ENCODE measurements at regions not wholly inside any gene's neighbourhood (a gene's known extent, or its start where the extent isn't known, plus 50 kb on each side); places are given as distances from the start of the nearest gene placed in this dataset.

DNA sequence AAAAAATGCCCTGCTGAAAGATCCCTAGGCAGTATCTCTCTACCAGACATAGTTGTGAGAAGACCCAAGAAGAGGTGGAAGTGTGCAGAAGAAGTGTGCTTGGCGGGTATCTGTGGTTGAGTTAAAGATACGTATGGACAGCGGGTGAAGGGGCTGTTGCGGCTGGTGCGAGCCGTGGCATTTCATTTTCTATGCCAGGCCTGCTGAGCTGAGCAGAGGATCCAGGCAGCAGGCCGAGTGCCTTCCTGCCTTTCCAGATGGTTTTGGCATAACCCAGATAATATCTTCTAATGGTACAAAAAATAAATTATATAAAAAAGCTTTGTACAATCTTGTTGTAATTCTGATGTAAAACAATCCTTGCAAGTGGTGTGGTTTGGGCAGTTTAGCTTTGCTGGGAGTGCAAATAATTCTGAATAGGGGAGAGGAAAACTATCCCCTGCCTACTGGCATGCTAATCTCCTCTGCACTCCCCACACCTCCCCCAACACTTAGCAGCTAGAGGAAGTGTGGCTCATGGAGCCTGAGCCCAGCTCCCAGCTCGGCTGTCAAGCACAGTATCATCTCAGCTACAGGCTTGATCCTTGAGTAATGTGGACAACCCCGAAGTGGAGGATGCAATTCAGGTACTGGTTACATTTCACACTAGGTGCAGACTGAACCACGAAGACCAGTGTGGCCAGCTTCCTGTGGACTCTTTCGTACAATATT lies 168.9 kb downstream of the VRK1 start:
- TF ChIP-seq POLR2A (IDR thresholded peaks at IDR 0.05; ENCODE audit: low read depth, low read length) (no peak), POLR2AphosphoS5 (IDR thresholded peaks at IDR 0.05; ENCODE audit: low read depth, low read length) (no peak), TAF1 (IDR thresholded peaks at IDR 0.05; ENCODE audit: low read depth, low read length) (no peak), POU2F2 (IDR thresholded peaks at IDR 0.05; ENCODE audit: low read depth, low read length) (no peak)

All from GM12891 (cell line).